SK-N-SH (cell line): ENCODE measurements at regions not wholly inside any gene's neighbourhood (a gene's known extent, or its start where the extent isn't known, plus 50 kb on each side); places are given as distances from the start of the nearest gene placed in this dataset.

Experiments used
- CTCF ChIA-PET: fragments of 300-600, 350-600 bp; formaldehyde crosslinking; extraction: SDS; loops from one replicate; lab custom pipeline; 2021; lab: Yijun Ruan, JAX
- POLR2A ChIA-PET: fragments of 350-600 bp; sonication (Branson Sonifier 250); formaldehyde crosslinking; extraction: SDS; loops from one replicate; lab custom pipeline; 2020; ENCODE audit warnings: antibody characterized with exemption, inconsistent platforms; lab: Yijun Ruan, JAX
- DNase-seq: peaks from one replicate; pipeline ENCODE4 v3.0.0; 2012
- H2AFZ ChIP-seq: fragments of 200-600 bp; sonication (generic); 2 replicates; pipeline ENCODE4 v1.8.1; 2016; ENCODE audit warnings: antibody characterized with exemption, mild to moderate bottlenecking, low read depth
- H3F3A ChIP-seq: fragments of 200-600 bp; sonication (generic); replicated peaks from 2 replicates; pipeline ENCODE3; 2016; ENCODE audit warnings: antibody characterized with exemption, mild to moderate bottlenecking; ENCODE audit not compliant: insufficient read depth
- H3K27ac ChIP-seq, 2 experiments: fragments of 200-500 bp in 1 of 2; fragments of 200-600 bp in 1 of 2; sonication (Bioruptor generic) in 1 of 2; sonication (generic), shearing (Covaris generic) in 1 of 2; 2 replicates each; pipeline versions ENCODE4 v1.5.1 to v1.6.1; 2014 to 2016; ENCODE audit warnings: low read depth in 2 of 2, inconsistent platforms in 1 of 2, low read length in 1 of 2, mild to moderate bottlenecking in 1 of 2, mixed read lengths in 1 of 2
- H3K27me3 ChIP-seq: fragments of 200-600 bp; sonication (generic), shearing (Covaris generic); 2 replicates; pipeline ENCODE4 v1.6.1; 2016; ENCODE audit warnings: mixed run types; ENCODE audit not compliant: insufficient read depth
- H3K36me3 ChIP-seq, 2 experiments: fragments of 200-500 bp in 1 of 2; fragments of 200-600 bp in 1 of 2; sonication (Bioruptor generic) in 1 of 2; sonication (generic) in 1 of 2; replicated peaks in 1 of 2; 2 replicates each; pipeline versions ENCODE3 to v1.5.1; 2014 to 2016; ENCODE audit warnings: low read length in 1 of 2, mild to moderate bottlenecking in 1 of 2; ENCODE audit not compliant: insufficient read depth in 2 of 2, control insufficient read depth in 1 of 2
- H3K4me1 ChIP-seq, 2 experiments: fragments of 200-500 bp in 1 of 2; fragments of 200-600 bp in 1 of 2; sonication (Bioruptor generic) in 1 of 2; sonication (generic), shearing (Covaris generic) in 1 of 2; 2 replicates each; pipeline versions ENCODE4 v1.5.1 to v1.6.1; 2014 to 2016; ENCODE audit warnings: low read depth in 1 of 2, low read length in 1 of 2, mixed run types in 1 of 2; ENCODE audit not compliant: insufficient read depth in 2 of 2, control insufficient read depth in 1 of 2
- H3K4me2 ChIP-seq: fragments of 200-600 bp; sonication (generic), shearing (Covaris generic); 2 replicates; pipeline ENCODE4 v1.6.1; 2017; ENCODE audit warnings: mixed run types
- H3K4me3 ChIP-seq, 2 experiments: fragments of 200-500 bp in 1 of 2; fragments of 200-600 bp in 1 of 2; sonication (Bioruptor generic) in 1 of 2; sonication (generic), shearing (Covaris generic) in 1 of 2; 2 replicates each; pipeline versions ENCODE4 v1.5.1 to v1.8.1; 2014 to 2016; ENCODE audit warnings: low read depth in 2 of 2, inconsistent platforms in 1 of 2, low read length in 1 of 2, mild to moderate bottlenecking in 1 of 2, mixed read lengths in 1 of 2, moderate library complexity in 1 of 2
- H3K79me2 ChIP-seq: fragments of 200-600 bp; sonication (generic); 2 replicates; pipeline ENCODE4 v1.8.1; 2017; ENCODE audit warnings: mild to moderate bottlenecking; ENCODE audit not compliant: insufficient read depth
- H3K9ac ChIP-seq: fragments of 200-600 bp; sonication (generic); 2 replicates; pipeline ENCODE4 v1.6.1; 2017; ENCODE audit warnings: mixed run types
- H3K9me2 ChIP-seq: fragments of 200-600 bp; sonication (generic); 2 replicates; pipeline ENCODE4 v1.6.1; 2017; ENCODE audit warnings: mixed run types
- H3K9me3 ChIP-seq: fragments of 200-600 bp; sonication (generic); 2 replicates; pipeline ENCODE4 v1.6.1; 2017; ENCODE audit warnings: mixed run types, mild to moderate bottlenecking, moderate library complexity
- H4K20me1 ChIP-seq: fragments of 200-600 bp; sonication (generic); 2 replicates; pipeline ENCODE4 v1.6.1; 2017; ENCODE audit warnings: mild to moderate bottlenecking, mixed run types; ENCODE audit not compliant: insufficient read depth
- CHD2 ChIP-seq: fragments of 150-350 bp; IDR thresholded peaks from 2 replicates; pipeline ENCODE4 v1.6.1; 2018; ENCODE audit warnings: low read length; ENCODE audit not compliant: partially characterized antibody
- ELF1 ChIP-seq: IDR thresholded peaks from 2 replicates; pipeline ENCODE4 v1.4.0; 2012
- FOSL2 ChIP-seq: IDR thresholded peaks from 2 replicates; pipeline ENCODE4 v1.4.0; 2012; ENCODE audit warnings: low read depth, mild to moderate bottlenecking, moderate library complexity, borderline replicate concordance
- FOXJ3 ChIP-seq: sonication (generic); formaldehyde crosslinking; IDR thresholded peaks from 2 replicates; pipeline ENCODE4 v1.5.1; 2020; ENCODE audit warnings: mild to moderate bottlenecking, missing genetic modification reagents
- FOXM1 ChIP-seq: IDR thresholded peaks from 2 replicates; pipeline ENCODE4 v1.4.0; 2012; ENCODE audit warnings: low read depth, mild to moderate bottlenecking
- GATA2 ChIP-seq: sonication (generic); formaldehyde crosslinking; IDR thresholded peaks from 2 replicates; pipeline ENCODE4 v1.5.0; 2020; ENCODE audit warnings: mild to moderate bottlenecking, missing genetic modification reagents
- RAD21 ChIP-seq: IDR thresholded peaks from 2 replicates; pipeline ENCODE4 v1.6.1; 2012; ENCODE audit warnings: mild to moderate bottlenecking, low read length
- TAF1 ChIP-seq: IDR thresholded peaks from 2 replicates; pipeline ENCODE4 v1.6.1; 2012; ENCODE audit warnings: low read depth, mild to moderate bottlenecking, low read length, moderate library complexity, borderline replicate concordance
- TCF12 ChIP-seq: IDR thresholded peaks from 2 replicates; pipeline ENCODE4 v1.4.0; 2012
- WGBS: methylation state at CpG from one replicate; pipeline ENCODE4 v1.1.6; 2017; ENCODE audit warnings: low lambda C conversion rate; 5-methylcytosine and 5-hydroxymethylcytosine counted together
- TF ChIP-seq, protein P1 (sequence below): fragments of 150-350 bp; IDR thresholded peaks from 2 replicates; pipeline ENCODE4 v1.6.1; 2017; ENCODE audit warnings: antibody characterized with exemption, low read length, low read depth, borderline replicate concordance
- TF ChIP-seq, protein P2 (sequence below): IDR thresholded peaks from 2 replicates; pipeline ENCODE4 v1.4.0; 2012; ENCODE audit warnings: low read depth
- TF ChIP-seq, protein P3 (sequence below): IDR thresholded peaks from 2 replicates; pipeline ENCODE4 v1.6.1; 2012; ENCODE audit warnings: mild to moderate bottlenecking, low read depth, low read length, moderate library complexity
- TF ChIP-seq, protein P4 (sequence below): fragments of 200-600 bp; sonication (generic); IDR thresholded peaks from 2 replicates; pipeline ENCODE4 v1.6.1; 2017; ENCODE audit warnings: antibody characterized with exemption, mild to moderate bottlenecking, moderate library complexity

DNA sequence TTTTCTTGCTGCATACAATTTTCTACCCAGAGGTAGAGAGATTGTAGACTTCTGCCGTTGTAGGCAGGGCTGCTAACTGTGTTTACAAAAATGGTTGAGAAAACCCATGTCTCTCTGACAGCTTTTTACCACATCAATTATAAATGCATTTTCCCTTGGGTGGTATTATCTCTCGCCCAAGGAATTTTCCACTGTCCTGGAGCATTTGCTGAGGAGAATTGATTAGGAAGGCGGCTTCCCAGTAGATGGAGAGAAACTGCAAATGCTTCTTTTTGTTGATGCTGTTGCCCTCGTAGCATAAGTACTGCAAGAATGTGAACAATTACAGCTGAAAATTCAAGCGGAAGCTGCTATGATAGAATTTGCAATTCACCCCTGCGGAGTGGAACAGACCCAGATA, 1007.7 kb upstream of the KLHL29 start:
- H3F3A ChIP-seq, result no peaks in the 10 kb centered on the region
- no peaks in the 10 kb centered on the region for H3K4me1 ChIP-seq
- no peak overlapping the region for H3K9ac ChIP-seq
- H3K27ac ChIP-seq, result no peak overlapping the region
- no peak overlapping the region for H2AFZ ChIP-seq
- no peaks in the 10 kb centered on the region for H3K36me3 ChIP-seq
- no peaks in the 10 kb centered on the region for H3K9me2 ChIP-seq
- H3K9me3 ChIP-seq, result no peaks in the 10 kb centered on the region
- H3K27me3 ChIP-seq, result no peaks in the 10 kb centered on the region
- CTCF ChIA-PET, result interaction anchor here (5.1 kb wide), 1 partner anchor 21 kb away, joined by 29 read pairs; no protein-coding TSS in a partner anchor
- no peak overlapping the region for H3K4me3 ChIP-seq
- DNase-seq, result no peak
- TF ChIP-seq RAD21, result no peak
- TF ChIP-seq, all 33 proteins: peak for 0
- Histone ChIP-seq H3K4me2 (no peak overlapping the region), H3K79me2 (no peaks in the 10 kb centered on the region), H4K20me1 (no peaks in the 10 kb centered on the region)
- POLR2A ChIA-PET, result no interaction called here
- 25% methylated on average over 6 of the region's 6 CpGs for WGBS

DNA sequence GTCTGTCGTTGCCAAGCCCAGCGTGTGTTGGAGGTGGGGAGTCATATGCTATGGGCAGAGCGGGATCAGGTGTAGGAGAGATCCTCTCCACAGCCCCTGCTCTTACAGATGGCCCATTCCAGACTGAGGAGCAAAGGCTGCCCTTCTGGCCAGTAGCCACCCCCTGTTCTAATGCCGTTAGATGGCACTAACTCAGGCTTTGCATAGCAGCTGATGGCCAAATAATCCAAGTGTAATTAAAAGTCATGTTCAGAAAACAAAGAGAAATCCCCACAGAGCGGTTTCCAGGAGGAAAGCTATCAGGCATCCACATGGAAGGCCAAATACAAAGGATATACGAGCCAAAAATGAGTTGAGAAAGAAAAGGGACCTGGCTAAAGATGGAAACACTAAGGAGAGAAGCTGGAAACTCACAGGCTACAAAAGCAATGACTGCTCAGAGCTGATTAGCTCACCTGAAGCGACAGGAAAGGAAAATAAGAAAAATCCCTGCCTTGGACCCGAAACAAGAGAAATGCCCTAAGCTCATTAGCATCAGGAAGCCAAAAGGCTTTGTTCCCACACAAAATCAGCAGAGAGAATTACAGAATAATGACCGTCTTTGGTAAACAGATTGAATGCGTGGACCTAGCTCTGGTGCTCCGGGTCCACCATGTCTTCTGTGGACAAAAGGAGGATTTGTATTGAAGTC, 1002.4 kb upstream of the KLHL29 start:
- WGBS, result 22% methylated on average over 11 of the region's 11 CpGs
- no peaks in the 10 kb centered on the region; a peak in 1 of 4 replicates for H3K4me1 ChIP-seq
- no peaks in the 10 kb centered on the region for H3K9me2 ChIP-seq
- no peak for DNase-seq
- H3K4me3 ChIP-seq, result no peak overlapping the region
- H4K20me1 ChIP-seq, result no peaks in the 10 kb centered on the region
- H3K79me2 ChIP-seq, result no peaks in the 10 kb centered on the region
- H3K27ac ChIP-seq, result no peak overlapping the region
- 0 out of 2 replicates have a peak, but pooled peaks cover 7% of the 10 kb centered on the region for H3K9me3 ChIP-seq
- no peaks in the 10 kb centered on the region for H3K27me3 ChIP-seq
- no peak overlapping the region for H3K4me2 ChIP-seq
- CTCF ChIA-PET, result interaction anchor here (0.7 to 2.0 kb wide), 3 partner anchors 27 to 38 kb away, joined by 3 to 8 read pairs (median 4); no protein-coding TSS in a partner anchor
- POLR2A ChIA-PET, result no interaction called here
- no peak overlapping the region for H2AFZ ChIP-seq
- TF ChIP-seq TCF12, result no peak
- TF ChIP-seq, protein P1, sequence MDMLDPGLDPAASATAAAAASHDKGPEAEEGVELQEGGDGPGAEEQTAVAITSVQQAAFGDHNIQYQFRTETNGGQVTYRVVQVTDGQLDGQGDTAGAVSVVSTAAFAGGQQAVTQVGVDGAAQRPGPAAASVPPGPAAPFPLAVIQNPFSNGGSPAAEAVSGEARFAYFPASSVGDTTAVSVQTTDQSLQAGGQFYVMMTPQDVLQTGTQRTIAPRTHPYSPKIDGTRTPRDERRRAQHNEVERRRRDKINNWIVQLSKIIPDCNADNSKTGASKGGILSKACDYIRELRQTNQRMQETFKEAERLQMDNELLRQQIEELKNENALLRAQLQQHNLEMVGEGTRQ, result no peak
- no peak for TF ChIP-seq GATA2 (CRISPR knock-in tag)
- TF ChIP-seq, protein P2, sequence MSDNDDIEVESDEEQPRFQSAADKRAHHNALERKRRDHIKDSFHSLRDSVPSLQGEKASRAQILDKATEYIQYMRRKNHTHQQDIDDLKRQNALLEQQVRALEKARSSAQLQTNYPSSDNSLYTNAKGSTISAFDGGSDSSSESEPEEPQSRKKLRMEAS, result no peak
- no peak for TF ChIP-seq FOXJ3 (CRISPR knock-in tag)
- TF ChIP-seq TAF1, result no peak
- no peak for TF ChIP-seq ELF1
- no peak for TF ChIP-seq CHD2
- TF ChIP-seq, protein P3, sequence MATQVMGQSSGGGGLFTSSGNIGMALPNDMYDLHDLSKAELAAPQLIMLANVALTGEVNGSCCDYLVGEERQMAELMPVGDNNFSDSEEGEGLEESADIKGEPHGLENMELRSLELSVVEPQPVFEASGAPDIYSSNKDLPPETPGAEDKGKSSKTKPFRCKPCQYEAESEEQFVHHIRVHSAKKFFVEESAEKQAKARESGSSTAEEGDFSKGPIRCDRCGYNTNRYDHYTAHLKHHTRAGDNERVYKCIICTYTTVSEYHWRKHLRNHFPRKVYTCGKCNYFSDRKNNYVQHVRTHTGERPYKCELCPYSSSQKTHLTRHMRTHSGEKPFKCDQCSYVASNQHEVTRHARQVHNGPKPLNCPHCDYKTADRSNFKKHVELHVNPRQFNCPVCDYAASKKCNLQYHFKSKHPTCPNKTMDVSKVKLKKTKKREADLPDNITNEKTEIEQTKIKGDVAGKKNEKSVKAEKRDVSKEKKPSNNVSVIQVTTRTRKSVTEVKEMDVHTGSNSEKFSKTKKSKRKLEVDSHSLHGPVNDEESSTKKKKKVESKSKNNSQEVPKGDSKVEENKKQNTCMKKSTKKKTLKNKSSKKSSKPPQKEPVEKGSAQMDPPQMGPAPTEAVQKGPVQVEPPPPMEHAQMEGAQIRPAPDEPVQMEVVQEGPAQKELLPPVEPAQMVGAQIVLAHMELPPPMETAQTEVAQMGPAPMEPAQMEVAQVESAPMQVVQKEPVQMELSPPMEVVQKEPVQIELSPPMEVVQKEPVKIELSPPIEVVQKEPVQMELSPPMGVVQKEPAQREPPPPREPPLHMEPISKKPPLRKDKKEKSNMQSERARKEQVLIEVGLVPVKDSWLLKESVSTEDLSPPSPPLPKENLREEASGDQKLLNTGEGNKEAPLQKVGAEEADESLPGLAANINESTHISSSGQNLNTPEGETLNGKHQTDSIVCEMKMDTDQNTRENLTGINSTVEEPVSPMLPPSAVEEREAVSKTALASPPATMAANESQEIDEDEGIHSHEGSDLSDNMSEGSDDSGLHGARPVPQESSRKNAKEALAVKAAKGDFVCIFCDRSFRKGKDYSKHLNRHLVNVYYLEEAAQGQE, result no peak
- no peak for TF ChIP-seq FOXM1
- no peak for TF ChIP-seq FOSL2
- TF ChIP-seq, protein P4, sequence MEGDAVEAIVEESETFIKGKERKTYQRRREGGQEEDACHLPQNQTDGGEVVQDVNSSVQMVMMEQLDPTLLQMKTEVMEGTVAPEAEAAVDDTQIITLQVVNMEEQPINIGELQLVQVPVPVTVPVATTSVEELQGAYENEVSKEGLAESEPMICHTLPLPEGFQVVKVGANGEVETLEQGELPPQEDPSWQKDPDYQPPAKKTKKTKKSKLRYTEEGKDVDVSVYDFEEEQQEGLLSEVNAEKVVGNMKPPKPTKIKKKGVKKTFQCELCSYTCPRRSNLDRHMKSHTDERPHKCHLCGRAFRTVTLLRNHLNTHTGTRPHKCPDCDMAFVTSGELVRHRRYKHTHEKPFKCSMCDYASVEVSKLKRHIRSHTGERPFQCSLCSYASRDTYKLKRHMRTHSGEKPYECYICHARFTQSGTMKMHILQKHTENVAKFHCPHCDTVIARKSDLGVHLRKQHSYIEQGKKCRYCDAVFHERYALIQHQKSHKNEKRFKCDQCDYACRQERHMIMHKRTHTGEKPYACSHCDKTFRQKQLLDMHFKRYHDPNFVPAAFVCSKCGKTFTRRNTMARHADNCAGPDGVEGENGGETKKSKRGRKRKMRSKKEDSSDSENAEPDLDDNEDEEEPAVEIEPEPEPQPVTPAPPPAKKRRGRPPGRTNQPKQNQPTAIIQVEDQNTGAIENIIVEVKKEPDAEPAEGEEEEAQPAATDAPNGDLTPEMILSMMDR, result no peak
- H3K9ac ChIP-seq, result no peak overlapping the region
- H3F3A ChIP-seq, result no peaks in the 10 kb centered on the region
- no peaks in the 10 kb centered on the region for H3K36me3 ChIP-seq
